CD14-positive monocyte (primary cell): ENCODE measurements at regions not wholly inside any gene's neighbourhood (a gene's known extent, or its start where the extent isn't known, plus 50 kb on each side); places are given as distances from the start of the nearest gene placed in this dataset.

ENCODE experiments used
- DNase-seq, 3 donors: peaks; one replicate each; pipeline ENCODE4 v3.0.0-alpha.2; 2011 to 2022
- H2AFZ ChIP-seq: 2 replicates; pipeline ENCODE4 v1.6.0; 2012; ENCODE audit warnings: mild to moderate bottlenecking, low read depth, low read length, inconsistent platforms; ENCODE audit not compliant: insufficient read depth, poor library complexity, severe bottlenecking
- H3K27ac ChIP-seq, 2 donors: 1 replicate in 1 of 2; 2 replicates in 1 of 2; pipeline ENCODE4 v1.5.1; 2012 to 2013; ENCODE audit warnings: low read length in 2 of 2, control low read depth in 1 of 2, inconsistent platforms in 1 of 2, low read depth in 1 of 2, mild to moderate bottlenecking in 1 of 2
- H3K27me3 ChIP-seq, 2 donors: one replicate each; pipeline versions ENCODE4 v1.6.0 to v1.6.1; 2011 to 2013; ENCODE audit warnings: low read length in 2 of 2; ENCODE audit not compliant: control insufficient read depth in 2 of 2, insufficient read depth in 2 of 2
- H3K36me3 ChIP-seq, 2 donors: replicated peaks in 1 of 2; 1 replicate in 1 of 2; 2 replicates in 1 of 2; pipeline versions ENCODE4 v1.5.1 to v1.6.1; 2012 to 2013; ENCODE audit warnings: low read length in 2 of 2, control low read depth in 1 of 2, inconsistent platforms in 1 of 2, mild to moderate bottlenecking in 1 of 2; ENCODE audit not compliant: insufficient read depth in 2 of 2, control insufficient read depth in 1 of 2
- H3K4me1 ChIP-seq, 2 donors: 1 replicate in 1 of 2; 2 replicates in 1 of 2; pipeline versions ENCODE4 v1.5.1 to v1.6.1; 2012 to 2013; ENCODE audit warnings: low read length in 2 of 2, control low read depth in 1 of 2, inconsistent platforms in 1 of 2, mild to moderate bottlenecking in 1 of 2, moderate library complexity in 1 of 2; ENCODE audit not compliant: insufficient read depth in 2 of 2, control insufficient read depth in 1 of 2
- H3K4me2 ChIP-seq: replicated peaks from 2 replicates; pipeline ENCODE3; 2012; ENCODE audit warnings: low read length, moderate library complexity, mild to moderate bottlenecking; ENCODE audit not compliant: poor library complexity, severe bottlenecking; ENCODE audit errors: extremely low read depth
- H3K4me3 ChIP-seq, 3 experiments: fragments of 200-600 bp in 1 of 3; sonication (generic) in 1 of 3; replicated peaks in 1 of 3; 1 replicate in 2 of 3; 2 replicates in 1 of 3; pipeline ENCODE4 v1.5.1; 2011 to 2013; ENCODE audit warnings: low read length in 3 of 3, mild to moderate bottlenecking in 3 of 3, control low read depth in 2 of 3, low read depth in 2 of 3, inconsistent platforms in 1 of 3, moderate library complexity in 1 of 3
- H3K79me2 ChIP-seq: 2 replicates; pipeline ENCODE4 v1.6.0; 2012; ENCODE audit warnings: mild to moderate bottlenecking, control low read depth, inconsistent platforms, low read length, moderate library complexity; ENCODE audit not compliant: insufficient read depth
- H3K9ac ChIP-seq: 2 replicates; pipeline ENCODE4 v1.6.0; 2017; ENCODE audit warnings: low read length, mild to moderate bottlenecking; ENCODE audit not compliant: insufficient read depth, poor library complexity, severe bottlenecking
- H3K9me3 ChIP-seq, 2 donors: replicated peaks in 1 of 2; 1 replicate in 1 of 2; 2 replicates in 1 of 2; pipeline versions ENCODE4 v1.5.1 to v1.6.1; 2012 to 2013; ENCODE audit warnings: low read length in 2 of 2, control low read depth in 1 of 2; ENCODE audit not compliant: control insufficient read depth in 1 of 2, insufficient read depth in 1 of 2
- H4K20me1 ChIP-seq: 2 replicates; pipeline ENCODE4 v1.6.0; 2012; ENCODE audit warnings: mild to moderate bottlenecking, low read length, control low read depth, moderate library complexity; ENCODE audit not compliant: insufficient read depth
- H3K27ac Mint-ChIP-seq, 7 donors: one replicate each; pipeline ENCODE4 v1.8.0; 2020; ENCODE audit warnings: mild to moderate bottlenecking in 7 of 7, mixed read lengths in 7 of 7, moderate library complexity in 6 of 7, inconsistent platforms in 2 of 7
- H3K27me3 Mint-ChIP-seq, 3 donors: one replicate each; pipeline ENCODE4 v1.8.0; 2021 to 2022; ENCODE audit warnings: low read depth in 3 of 3, mild to moderate bottlenecking in 3 of 3, mixed read lengths in 3 of 3, moderate library complexity in 3 of 3, inconsistent platforms in 1 of 3
- H3K36me3 Mint-ChIP-seq, 2 donors: one replicate each; pipeline ENCODE4 v1.8.0; 2020; ENCODE audit warnings: mixed read lengths in 2 of 2, inconsistent platforms in 1 of 2, mild to moderate bottlenecking in 1 of 2
- H3K4me1 Mint-ChIP-seq: one replicate; pipeline ENCODE4 v1.8.0; 2020; ENCODE audit warnings: mild to moderate bottlenecking, mixed read lengths
- H3K4me3 Mint-ChIP-seq, 2 donors: one replicate each; pipeline ENCODE4 v1.8.0; 2020; ENCODE audit warnings: mild to moderate bottlenecking in 2 of 2, mixed read lengths in 2 of 2, moderate library complexity in 1 of 2
- H3K9me3 Mint-ChIP-seq, 7 donors: one replicate each; pipeline ENCODE4 v1.8.0; 2020 to 2022; ENCODE audit warnings: mixed read lengths in 7 of 7, mild to moderate bottlenecking in 6 of 7, moderate library complexity in 6 of 7, inconsistent platforms in 2 of 7
- CTCF ChIP-seq: fragments of 200-600 bp; IDR thresholded peaks from one replicate; pipeline ENCODE4 v1.8.0; 2022; ENCODE audit warnings: antibody characterized with exemption, mild to moderate bottlenecking
- WGBS: methylation state at CpG from one replicate; pipeline ENCODE4 v1.1.5; 2013; ENCODE audit warnings: missing lambda C conversion rate; ENCODE audit not compliant: insufficient coverage; 5-methylcytosine and 5-hydroxymethylcytosine counted together
- intact Hi-C, 2 donors: fragments of 100-400 bp; cut with micrococcal nuclease; formaldehyde crosslinking; loops; one replicate each; pipeline versions ENCODE4 v1.15.0 to v1.15.1; 2023

DNA sequence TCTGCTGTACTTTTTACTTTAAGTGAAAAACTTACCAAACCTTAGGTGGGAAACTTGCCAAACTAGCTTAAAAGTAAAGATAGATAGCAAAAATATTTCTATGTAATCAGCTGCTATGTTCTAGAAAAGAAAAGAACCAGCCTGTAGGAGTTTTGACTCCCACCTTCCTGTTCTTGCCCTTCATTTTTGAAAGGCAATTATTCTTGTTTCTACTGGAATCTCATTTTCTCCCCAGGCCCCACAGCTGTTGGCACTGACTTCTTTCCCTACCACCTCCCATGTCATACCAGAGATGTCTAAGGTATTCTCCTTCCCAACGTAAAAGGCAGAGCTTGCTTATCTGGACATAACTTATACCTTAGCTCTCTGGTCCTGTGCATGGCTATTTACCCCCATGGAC is 389.7 kb downstream of the ARHGEF28 start:
- 100% methylated on average over 1 of the region's 1 CpG for WGBS
- H3K27ac ChIP-seq: no peak overlapping the region
- H3K9ac ChIP-seq: no peak overlapping the region
- H3K36me3 Mint-ChIP-seq: no peaks in the 10 kb centered on the region
- peaks cover 0 to 7% (median 0%) of the 10 kb centered on the region in 7 donors for H3K9me3 Mint-ChIP-seq
- H3K4me1 ChIP-seq: no peaks in the 10 kb centered on the region
- H3K9me3 ChIP-seq: no peaks in the 10 kb centered on the region
- no peak overlapping the region for H3K4me3 ChIP-seq
- DNase-seq: no peak
- no peak overlapping the region for H3K4me2 ChIP-seq
- no peak for TF ChIP-seq CTCF
- no peak overlapping the region for H3K27ac Mint-ChIP-seq
- no peaks in the 10 kb centered on the region for H3K79me2 ChIP-seq
- H3K4me3 Mint-ChIP-seq: no peak overlapping the region
- H3K36me3 ChIP-seq: no peaks in the 10 kb centered on the region
- no peaks in the 10 kb centered on the region for H3K4me1 Mint-ChIP-seq
- H4K20me1 ChIP-seq: no peaks in the 10 kb centered on the region
- intact Hi-C loops: no loop called here
- H3K27me3 ChIP-seq: no peaks in the 10 kb centered on the region
- no peak overlapping the region for H2AFZ ChIP-seq
- peaks cover 0 to 10% (median 1%) of the 10 kb centered on the region in 3 donors for H3K27me3 Mint-ChIP-seq

GRCh38 chr5:74013222-74013621 is 387.2 kb downstream of the ARHGEF28 start:
- no peaks in the 10 kb centered on the region for H3K4me1 ChIP-seq
- no peaks in the 10 kb centered on the region for H3K36me3 ChIP-seq
- H3K4me2 ChIP-seq: no peak overlapping the region
- intact Hi-C loops: no loop called here
- Mint-ChIP-seq H3K27me3 (peaks cover 1 to 9% (median 3%) of the 10 kb centered on the region in 3 donors), H3K36me3 (no peaks in the 10 kb centered on the region), H3K4me1 (no peaks in the 10 kb centered on the region), H3K9me3 (peaks cover 0 to 7% (median 0%) of the 10 kb centered on the region in 7 donors), H3K4me3 (no peak overlapping the region), H3K27ac (no peak overlapping the region)
- no peaks in the 10 kb centered on the region for H3K79me2 ChIP-seq
- 60% methylated on average over 2 of the region's 2 CpGs for WGBS
- no peak overlapping the region for H3K27ac ChIP-seq
- H2AFZ ChIP-seq: no peak overlapping the region
- H3K9me3 ChIP-seq: no peaks in the 10 kb centered on the region
- H3K27me3 ChIP-seq: no peaks in the 10 kb centered on the region
- DNase-seq: no peak
- no peak for TF ChIP-seq CTCF
- H4K20me1 ChIP-seq: no peaks in the 10 kb centered on the region
- no peak overlapping the region for H3K9ac ChIP-seq
- H3K4me3 ChIP-seq: no peak overlapping the region
